GM21526 (cell line): ENCODE measurements at regions not wholly inside any gene's neighbourhood (a gene's known extent, or its start where the extent isn't known, plus 50 kb on each side); places are given as distances from the start of the nearest gene placed in this dataset.
A peak's percentile ranks its signal among the peaks of the same experiment; 100 is the strongest.

Experiments used
- ATAC-seq: cut with Tn5 transposase; IDR thresholded peaks from one replicate; pipeline ENCODE4 v1.9.1; 2021; ENCODE audit warnings: moderate library complexity; ENCODE audit not compliant: unreplicated experiment, low FRiP score

DNA sequence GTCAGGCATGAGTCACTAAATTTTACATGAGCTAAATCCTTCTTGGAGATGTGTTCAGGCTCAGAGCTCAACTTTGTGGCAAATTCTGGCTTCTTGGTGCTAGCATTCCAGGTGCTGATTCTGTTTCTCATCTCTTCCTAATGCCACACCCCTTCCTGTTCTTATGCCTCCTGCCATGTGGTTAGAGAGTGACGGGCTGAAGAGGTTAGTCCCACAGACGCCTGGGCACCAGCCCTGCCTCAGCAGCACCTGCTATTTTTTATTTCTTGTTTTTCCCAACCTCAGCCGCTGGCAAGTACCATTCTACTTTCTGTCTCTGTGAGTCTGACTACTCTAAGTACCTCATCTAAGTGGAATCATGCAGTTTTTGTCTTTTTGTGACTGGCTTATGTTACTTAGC lies 329.5 kb downstream of the KCNRG start:
- ATAC-seq: no peak

DNA sequence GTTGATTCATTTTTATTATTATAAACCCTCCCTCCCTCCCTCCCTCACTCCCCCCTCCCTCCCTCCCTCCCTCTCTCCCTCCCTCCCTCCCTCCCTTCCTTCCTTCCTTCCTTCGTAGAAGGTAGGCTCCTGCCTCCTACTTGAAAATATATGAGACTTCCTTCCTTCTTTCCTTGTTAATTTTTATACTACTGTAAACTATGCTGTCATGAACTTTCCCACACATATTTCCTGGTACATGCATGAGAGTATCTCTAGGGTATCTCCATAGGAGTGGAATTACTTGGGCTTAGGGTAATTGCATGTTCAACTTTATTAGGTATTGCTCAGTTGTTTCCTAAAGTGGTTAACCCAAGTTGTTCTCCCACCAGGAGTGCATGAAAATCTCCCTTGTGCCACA lies 330.6 kb downstream of the KCNRG start:
- ATAC-seq: no peak

DNA sequence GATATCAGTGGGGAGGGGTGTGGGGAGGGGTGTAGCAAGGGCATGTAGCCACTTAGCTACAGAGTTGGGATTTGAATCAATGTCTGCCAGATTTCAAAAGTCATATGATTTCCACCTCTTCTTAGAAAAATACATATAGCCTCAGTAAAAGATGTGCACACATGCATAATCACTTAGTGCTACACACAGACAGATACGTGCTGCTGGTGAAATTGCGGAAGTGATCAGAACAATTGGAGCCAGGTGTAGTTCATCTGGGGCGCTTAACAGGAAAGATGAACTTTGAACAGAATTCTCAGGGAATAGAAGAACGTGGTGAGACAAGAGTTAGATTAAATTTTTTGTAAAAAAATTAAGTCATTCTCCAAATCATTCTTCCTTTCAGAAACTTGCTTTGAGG lies 333.1 kb downstream of the KCNRG start:
- ATAC-seq: no peak

DNA sequence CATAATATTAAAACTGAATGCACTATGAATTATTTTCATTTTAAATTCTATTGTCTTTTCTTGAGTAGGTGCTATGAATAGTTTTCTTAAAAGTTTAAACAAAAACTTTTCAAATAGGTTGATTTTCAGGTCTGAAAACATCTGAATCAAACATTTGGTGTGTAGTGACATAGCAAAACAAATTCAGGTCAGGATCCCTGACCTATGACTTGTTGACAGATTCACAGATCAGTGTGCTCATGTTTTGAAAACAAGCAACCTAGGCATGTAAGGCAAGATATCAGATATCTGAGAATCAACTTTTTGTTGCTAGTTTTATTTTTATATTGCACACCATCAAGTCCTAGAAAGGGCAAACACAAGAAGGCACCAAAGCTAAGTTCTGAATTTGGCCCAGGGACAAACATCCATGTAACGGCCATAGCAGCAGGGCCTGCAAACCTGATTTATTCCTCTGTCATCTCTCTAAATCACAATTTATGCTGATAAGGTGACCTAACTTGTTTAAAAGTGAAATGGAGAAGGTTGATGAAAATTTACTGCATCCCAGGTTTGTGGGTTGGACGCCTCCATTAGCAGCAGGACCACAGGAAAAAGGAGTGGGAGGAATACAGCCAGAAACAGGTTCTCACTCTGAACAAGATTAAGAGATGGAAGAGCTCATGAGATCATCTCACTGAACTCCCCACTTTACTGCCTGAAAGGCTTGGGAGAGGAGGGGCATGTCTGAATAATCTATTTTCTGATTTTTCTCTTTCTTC lies 337.7 kb downstream of the KCNRG start:
- ATAC-seq: no peak

DNA sequence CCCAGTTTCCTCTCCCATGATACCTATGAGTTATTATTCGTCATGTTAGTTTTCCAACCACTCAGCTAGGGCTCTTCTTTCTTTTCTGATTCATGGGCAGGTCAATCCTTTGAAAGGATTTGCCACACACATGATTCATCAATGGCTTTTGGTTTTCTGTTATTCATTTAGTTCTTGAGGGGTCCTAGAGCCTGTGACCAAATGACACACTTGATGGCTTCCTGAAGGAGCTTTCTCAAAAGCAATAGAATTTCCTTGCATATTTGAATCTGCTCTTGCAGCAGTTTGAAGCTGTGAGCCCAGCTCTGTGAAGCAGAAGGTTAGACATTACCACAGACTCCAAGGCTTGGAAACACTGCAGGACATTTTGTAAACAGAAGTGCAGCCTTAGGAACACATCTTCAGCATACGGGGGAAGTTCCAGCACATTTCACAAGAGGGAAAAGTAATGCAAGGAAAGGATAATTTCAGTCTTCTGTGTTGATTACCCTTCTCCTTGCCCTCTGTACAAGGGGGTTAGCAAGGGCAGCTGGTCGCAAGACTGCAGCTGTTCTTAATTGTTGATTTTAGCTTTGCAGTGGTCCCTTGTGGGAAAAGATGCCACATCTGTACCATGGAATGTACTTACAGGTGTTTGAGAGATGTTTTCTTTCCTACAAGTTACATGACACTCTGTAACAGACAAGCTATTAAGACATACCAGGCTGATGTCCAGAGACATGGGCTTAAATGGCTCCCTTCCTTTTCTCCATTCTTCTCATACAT lies 338.6 kb downstream of the KCNRG start:
- ATAC-seq: no peak

DNA sequence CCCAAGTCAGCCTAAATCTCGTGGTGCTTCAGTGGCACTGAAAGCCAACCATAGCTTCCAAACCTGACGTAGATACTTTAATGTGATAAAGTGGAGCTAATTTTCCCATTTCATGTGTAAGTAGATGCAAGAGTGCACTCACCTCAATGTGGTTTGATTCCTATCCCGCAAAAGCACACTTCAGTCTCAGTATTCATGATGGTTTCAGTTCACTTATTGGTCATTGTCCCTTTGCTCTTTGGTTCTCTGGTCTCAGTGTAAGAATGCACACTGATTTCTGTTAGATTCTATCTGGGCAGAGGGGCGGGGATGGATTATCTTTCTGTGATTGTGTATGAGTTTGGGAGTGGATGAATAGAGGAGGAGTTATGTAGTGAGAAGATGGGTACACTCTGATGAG lies 340.6 kb downstream of the KCNRG start:
- ATAC-seq: no peak

DNA sequence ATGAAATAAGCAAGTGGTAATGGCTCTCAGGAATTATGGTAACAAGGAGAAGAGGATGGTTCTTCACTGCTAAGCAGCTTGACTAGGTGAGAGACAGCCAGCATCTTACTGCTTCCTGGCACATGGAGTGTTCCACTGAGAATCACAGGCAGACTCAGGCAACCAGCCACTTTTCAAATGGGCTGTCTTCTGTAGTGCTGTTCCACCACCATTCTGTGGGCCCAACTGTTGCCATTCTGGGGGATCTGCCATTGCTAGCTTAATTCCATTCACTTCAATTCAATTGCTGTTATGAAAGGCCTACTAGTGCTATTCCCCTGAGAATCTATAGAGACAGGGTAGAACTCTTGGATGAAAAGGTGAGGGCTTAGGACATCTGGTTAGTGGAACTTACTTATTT lies 341.9 kb downstream of the KCNRG start:
- no peak for ATAC-seq

DNA sequence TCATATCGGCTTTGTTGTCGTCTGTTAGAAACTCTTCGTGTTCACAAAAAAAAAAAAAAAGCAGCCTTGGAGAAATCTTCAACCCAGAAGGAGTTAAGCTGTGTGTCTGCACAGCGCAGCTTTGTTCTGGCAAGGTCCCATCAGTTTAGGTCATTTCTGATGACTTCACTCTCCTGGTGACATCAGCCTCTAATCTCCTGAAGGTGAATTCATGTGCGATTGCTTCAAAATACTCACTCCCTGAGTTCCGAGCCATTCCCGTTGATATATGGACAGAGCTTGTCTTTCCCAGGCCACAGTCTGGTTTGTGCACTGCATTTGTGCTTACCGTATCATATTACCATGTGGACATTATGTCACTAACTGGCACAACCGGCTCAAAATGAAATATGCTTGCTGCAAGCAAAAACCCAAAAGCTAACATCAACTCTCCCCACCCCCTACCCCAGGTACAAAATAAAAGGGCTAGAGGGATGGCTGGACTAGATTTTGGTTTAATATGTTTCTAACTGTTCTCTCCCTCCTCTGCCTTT lies 342.4 kb downstream of the KCNRG start:
- ATAC-seq: no peak

DNA sequence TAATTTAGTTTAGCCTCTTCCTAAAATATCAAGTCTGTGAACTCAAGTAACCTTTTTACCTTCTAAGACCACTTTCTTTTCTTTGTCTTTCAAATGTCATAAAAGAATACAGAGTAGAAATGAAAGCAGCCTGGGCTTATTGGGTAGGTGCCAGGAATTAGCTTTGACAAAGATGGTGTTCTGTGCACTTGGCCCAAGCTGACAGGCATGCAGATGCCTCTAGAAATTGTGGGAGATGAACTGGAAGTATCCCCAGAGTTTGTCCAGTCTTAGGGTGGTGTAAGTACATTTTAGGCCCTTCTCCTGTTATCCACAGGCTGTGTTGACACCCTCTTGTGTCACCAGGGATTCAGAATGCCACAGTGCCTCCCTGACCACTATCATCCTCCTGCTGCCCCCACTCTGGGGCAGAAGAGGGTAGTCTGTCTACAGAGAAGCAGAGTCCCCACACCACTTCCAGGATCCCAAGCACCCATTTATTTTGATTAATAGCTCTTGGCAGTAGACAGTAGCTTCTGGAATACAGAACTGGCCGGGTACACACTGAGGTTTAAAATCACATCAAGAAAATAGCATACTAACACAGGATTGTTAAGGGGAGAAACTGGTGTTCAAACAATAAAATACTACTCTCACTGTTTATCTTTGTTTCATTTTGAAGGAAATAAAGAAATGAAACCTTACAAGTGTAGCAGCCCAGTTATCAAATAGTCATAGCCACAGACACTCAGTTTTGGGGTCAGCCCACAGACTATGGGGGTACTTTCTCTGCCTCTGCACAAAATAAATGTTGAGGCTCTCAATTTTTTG lies 343.2 kb downstream of the KCNRG start:
- no peak for ATAC-seq

DNA sequence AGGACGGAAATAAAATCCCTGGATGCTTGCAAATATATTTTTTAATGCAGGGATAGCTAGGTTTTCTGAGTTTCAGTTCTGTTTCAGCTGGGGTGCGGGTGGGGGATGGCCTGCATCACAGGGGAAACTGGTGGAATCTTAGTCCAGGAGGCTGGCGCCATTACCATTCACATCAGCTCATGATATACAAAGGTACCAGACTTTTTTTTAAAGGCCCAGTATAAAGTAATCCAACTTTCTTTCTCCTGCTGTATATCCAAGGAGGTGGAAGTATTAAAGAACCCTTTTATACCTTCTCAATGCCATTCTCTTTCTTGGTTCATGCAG lies 343.8 kb downstream of the KCNRG start:
- no peak for ATAC-seq

DNA sequence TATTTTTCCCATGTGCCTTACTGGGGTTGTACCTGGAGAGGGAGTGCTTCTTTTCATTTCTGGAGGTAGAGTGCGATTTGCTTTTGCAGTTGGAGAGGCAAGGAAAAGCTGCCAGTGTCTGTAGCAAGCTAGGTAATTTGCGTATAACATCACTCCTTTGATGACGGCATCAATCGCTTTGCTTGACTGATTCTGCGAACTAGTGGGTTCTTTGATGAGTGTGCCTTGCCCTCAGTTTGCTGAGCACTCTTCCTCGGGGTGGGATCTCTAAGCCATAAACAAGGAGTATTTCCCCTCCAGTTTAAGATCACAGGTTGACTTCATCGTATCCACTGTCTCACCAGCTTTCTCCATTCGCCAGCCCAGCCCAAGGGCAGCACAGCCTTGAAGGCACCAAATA lies 344.5 kb downstream of the KCNRG start:
- ATAC-seq: no peak

DNA sequence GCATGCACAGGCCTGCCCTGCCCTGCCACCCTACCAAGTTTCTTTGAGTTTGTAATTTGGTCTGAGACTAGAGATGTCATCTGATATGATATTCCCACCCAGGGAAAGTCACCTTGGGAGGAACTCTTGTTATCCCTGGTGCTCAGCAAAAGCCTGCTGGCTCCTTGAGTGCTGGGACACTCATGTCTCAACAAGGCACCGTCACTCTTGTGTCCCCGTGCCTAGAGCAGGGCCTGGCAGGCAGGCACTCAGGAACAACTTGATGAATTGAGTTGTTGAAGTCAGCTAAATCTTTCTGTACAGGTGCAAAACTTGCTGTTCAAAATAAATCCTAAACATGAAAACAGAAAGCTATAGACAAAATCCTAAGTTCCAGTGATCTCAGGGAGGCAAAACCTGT lies 345.4 kb downstream of the KCNRG start:
- no peak for ATAC-seq

DNA sequence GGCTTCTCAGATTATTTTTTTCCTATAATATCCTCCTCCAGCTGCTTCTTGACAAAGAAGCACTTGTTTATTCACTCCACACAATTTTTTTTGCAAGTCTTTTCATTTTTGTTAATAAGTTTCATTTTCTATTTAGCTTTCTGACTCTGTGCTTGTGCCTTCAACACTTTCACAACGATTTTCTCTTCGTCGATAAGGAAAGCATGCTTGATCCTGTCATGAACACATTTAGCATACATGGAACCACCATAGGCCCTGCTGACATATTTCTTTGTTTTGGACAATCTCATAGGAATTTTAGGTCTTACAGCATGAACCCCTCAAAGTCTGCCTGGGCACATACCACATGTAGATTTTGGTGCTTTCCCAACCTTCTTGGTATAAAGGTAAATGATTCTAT lies 346.0 kb downstream of the KCNRG start:
- no peak for ATAC-seq

DNA sequence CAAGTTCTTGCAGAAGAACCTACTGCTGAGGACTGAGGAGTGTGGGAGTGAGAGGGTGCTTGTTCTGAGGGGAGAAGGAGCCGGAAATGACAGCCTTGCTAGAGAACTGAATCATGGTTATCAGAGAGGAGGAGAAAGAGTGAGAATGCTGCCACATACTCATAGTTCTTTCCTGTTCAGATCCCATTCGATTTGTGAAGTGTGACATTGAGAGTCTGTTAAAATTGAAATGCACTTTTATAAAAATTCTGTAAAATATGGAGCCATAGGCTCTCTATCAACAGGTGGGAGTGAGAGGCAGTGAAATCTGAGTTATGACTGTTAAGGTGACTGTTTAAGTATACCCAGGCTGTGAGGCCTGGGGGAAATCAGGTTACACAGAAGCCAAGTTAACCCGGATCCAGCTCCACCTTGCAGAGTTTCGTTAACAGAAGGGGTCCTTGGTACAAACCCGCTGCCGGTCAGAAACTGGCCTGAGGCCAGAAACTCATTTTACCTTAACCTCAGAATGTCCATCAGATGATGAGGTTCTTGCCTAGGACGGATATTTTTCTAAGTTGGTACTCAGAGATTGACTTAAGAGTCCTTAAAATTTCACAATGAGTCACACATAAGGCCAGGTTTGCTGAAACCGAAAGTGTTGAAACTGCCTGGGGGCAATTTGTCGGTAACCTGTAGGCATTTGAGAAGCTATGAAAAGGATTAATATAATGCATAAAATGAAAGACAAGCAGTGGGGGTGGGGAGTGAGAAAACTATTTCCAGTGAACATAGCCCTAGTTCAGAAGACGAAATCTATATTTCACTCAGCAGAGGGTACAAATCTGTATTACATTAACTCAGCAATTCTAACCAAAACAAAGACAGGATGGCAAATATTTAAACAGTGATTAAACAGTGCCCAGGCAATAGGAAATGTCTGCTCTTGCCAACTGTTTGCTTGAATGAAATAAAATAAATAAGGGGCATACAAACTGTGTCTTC lies 350.5 kb downstream of the KCNRG start:
- peak; percentile 53 for ATAC-seq

DNA sequence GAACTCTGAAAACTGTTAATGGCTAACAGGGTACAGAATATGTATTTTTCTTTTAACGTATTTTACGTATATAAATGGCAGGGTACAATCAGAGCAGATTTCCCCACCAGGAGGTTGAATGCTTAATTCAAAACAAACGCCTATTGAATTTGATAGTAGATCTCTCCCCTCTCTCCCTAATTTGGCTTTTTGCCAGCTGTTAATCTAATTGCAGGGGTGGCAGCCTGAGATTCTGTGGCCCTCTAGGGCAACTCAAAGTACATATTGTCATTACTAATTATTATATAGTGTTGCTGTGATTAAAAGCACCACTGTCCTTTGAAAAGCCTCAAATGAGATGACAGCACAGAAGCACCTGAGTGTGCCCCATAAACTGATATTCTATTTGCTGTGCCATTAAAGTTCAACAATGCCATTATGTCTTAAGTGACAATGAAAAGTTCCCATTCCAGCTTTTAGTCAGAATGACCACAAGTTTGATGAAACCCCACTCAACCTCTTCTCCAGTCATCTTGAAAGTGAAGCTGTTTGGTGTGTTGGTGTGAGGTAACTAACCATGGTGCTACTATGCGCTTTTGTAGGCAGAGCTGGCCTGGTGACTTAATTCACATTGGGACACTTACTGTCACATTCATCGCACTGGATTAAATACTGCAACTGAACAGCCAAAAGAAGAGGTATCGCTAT lies 351.4 kb downstream of the KCNRG start:
- ATAC-seq: peak; percentile 60

DNA sequence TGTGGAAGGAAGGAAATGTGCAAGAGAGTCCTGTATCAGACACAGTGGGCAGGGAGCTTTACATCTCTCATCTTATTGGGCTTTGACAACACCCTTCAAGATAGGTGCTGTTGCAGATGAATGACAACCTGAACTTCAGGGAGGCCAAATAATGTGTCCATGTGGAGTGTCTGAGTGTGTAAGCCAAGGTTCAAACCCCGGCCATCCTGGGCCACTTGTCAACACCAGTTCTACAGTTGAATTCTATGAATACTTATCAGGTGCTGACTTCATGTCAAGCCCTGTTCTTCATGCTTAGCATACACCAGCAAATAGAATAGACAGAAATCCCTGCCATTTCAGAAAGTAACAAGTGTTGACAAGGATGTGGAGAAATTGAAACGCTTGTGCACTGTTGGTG lies 354.4 kb downstream of the KCNRG start:
- ATAC-seq: no peak

DNA sequence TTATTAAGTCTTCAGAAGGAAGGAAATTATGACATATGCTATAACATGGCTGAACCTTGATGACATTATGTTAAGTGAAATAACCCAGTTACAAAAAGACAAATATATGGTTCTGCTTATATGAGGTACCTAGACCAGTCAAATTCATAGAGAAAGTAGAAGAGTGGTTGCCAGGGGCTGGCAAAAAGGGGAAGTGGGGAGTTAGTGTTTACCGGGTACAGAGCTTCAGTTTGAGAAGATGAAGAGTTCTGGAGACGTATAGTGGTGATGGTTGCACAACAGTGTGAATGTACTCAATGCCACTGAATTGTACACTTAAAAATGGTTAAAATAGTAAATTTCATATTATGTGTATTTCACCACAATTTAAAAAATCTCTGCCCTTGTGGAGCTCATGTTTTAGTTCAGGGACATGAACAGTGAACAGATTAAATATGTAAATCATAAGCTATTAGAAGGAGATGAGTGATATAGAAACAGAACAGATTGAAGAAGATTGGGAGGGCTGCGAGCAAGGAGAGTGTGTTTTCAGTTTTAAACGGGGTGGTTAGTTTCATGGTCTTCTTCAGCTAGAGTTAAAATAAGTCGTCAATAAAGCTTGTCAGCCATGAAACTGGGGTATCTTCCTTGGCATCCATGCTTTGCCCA lies 355.2 kb downstream of the KCNRG start:
- peak; percentile 53 for ATAC-seq

DNA sequence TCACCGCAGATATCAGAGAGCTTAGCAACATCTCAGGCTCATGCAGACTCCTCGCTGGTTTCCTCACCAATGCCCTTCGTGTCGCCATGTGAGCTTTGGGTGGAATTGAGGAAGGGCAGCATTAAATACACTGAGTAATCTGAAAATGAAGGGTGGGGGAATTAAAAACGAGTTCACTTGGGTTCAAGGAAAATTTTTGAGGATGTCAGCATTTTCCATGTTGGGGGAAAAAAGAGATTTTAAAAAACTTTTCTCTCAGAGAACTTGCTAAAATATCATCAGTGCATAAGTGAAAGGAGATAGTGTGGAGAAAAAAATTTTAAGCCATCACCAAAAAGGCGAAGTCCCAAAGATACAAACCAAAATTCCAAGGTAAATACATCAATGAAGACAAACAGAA lies 359.3 kb downstream of the KCNRG start:
- ATAC-seq: no peak

DNA sequence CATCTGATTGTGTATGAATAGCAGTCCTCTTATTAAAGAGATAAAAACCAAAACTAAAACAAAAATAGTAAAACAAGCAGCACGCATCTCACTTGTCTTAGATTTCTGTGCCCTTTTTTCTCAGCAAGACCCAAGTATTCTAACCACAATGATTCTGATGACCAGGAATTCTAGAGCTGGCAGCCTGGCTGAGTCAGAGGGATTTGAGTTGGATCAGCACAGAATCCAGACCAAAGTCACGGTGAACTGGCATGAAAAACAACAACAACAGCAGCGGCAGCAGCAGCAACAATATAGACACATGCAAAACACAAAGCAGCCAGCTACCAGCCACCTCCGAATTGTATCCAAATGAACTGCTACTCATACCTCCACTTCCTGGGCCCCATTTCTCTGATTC lies 360.5 kb downstream of the KCNRG start:
- no peak for ATAC-seq
